ENCODE measurements at regions not wholly inside any gene's neighbourhood (a gene's known extent, or its start where the extent isn't known, plus 50 kb on each side); places are given as distances from the start of the nearest gene placed in this dataset.

- ChIA-PET CTCF (interaction anchor here (2.0 kb wide), 1 partner anchor 133 kb away, joined by 13 read pairs; no protein-coding TSS in a partner anchor), POLR2A (no interaction called here)
- Mint-ChIP-seq H3K27ac (no peak overlapping the region), H3K9me3 (no peaks in the 10 kb centered on the region), H3K4me3 (no peak overlapping the region), H3K4me1 (no peaks in the 10 kb centered on the region), H3K36me3 (ENCODE audit: low read depth) (no peaks in the 10 kb centered on the region), H3K27me3 (peaks cover 3% of the 10 kb centered on the region)
- no peak for ATAC-seq (ENCODE audit: low read depth)
- TF ChIP-seq, protein P1, sequence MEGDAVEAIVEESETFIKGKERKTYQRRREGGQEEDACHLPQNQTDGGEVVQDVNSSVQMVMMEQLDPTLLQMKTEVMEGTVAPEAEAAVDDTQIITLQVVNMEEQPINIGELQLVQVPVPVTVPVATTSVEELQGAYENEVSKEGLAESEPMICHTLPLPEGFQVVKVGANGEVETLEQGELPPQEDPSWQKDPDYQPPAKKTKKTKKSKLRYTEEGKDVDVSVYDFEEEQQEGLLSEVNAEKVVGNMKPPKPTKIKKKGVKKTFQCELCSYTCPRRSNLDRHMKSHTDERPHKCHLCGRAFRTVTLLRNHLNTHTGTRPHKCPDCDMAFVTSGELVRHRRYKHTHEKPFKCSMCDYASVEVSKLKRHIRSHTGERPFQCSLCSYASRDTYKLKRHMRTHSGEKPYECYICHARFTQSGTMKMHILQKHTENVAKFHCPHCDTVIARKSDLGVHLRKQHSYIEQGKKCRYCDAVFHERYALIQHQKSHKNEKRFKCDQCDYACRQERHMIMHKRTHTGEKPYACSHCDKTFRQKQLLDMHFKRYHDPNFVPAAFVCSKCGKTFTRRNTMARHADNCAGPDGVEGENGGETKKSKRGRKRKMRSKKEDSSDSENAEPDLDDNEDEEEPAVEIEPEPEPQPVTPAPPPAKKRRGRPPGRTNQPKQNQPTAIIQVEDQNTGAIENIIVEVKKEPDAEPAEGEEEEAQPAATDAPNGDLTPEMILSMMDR (IDR thresholded peaks at IDR 0.05), result no peak
- no peak for DNase-seq
- intact Hi-C loops (cut with micrococcal nuclease), result no loop called here
Measured at GRCh38 chr11:57116654-57117053, 65.1 kb upstream of the LRRC55 start.

DNA sequence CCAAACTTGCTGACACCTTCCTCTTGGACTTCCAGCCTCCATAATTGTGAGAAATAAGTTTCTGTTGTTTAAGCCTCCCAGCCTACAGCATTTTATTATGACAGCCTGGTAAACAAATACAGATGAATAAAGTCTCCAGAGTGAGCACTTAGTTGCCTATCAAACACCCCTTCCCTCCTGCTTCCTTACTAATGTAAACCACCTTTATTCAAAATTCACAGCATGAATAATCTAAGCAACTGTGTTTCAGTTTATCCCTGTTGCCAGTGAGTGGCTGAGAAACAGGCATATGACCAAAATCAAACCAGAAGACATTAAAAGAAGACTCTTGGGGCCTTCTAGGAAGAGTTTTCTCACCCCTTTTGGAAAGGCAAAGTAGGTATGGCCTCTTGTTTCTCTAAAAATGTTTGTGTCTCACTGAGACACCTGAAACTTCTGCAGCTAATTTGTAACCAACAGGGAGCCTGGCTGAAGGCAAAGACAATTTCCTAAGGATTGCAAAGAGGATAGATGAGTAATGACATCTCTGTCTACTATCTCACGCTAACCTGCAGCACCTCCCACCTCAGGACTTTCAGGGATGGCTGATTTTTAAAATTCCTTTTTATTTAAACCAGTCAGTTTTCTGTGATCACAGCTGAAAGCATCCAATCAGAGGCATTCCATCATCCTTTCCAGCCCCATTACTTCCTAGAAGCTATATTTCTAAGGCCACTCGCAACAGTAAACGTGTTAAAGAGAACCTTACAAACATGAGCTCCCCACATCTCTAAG is 61.4 kb upstream of the LRRC55 start:
- TF ChIP-seq, protein P1 (IDR thresholded peaks at IDR 0.05), result no peak
- ChIA-PET POLR2A (no interaction called here), CTCF (no interaction called here)
- H3K27ac Mint-ChIP-seq, result no peak overlapping the region
- H3K27me3 Mint-ChIP-seq, result peaks cover 16% of the 10 kb centered on the region
- no peak for ATAC-seq (ENCODE audit: low read depth)
- intact Hi-C loops (cut with micrococcal nuclease), result no loop called here
- H3K4me1 Mint-ChIP-seq, result no peaks in the 10 kb centered on the region
- DNase-seq, result no peak
- no peak overlapping the region for H3K4me3 Mint-ChIP-seq
- H3K9me3 Mint-ChIP-seq, result no peaks in the 10 kb centered on the region
- no peaks in the 10 kb centered on the region for H3K36me3 Mint-ChIP-seq (ENCODE audit: low read depth)

DNA sequence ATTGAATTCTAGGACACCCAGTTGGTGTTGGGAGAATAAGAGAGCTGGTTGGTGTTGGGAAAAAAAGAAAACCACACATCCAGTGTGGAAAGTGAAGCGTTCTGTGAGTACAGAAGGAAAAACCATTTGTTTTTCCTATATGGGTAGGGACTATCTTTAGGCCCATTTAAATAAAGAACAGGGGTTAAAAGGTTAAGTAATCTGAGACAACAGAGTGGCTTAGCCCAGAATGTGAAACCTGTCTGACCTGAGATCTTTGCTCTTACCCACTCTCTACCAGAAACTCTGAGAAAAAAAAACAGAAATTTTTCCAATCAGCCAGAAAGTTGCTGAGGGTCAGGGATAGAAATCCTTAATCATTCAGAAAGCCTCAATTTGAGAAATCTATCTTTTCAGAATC is 59.8 kb upstream of the LRRC55 start:
- Mint-ChIP-seq H3K4me3 (no peak overlapping the region), H3K9me3 (no peaks in the 10 kb centered on the region), H3K27me3 (peaks cover 16% of the 10 kb centered on the region), H3K27ac (no peak overlapping the region), H3K4me1 (no peaks in the 10 kb centered on the region), H3K36me3 (ENCODE audit: low read depth) (no peaks in the 10 kb centered on the region)
- POLR2A ChIA-PET, result no interaction called here
- DNase-seq (no peak), ATAC-seq (ENCODE audit: low read depth) (no peak)
- CTCF ChIA-PET, result no interaction called here
- TF ChIP-seq, protein P1 (IDR thresholded peaks at IDR 0.05), result no peak
- intact Hi-C loops (cut with micrococcal nuclease), result no loop called here

- intact Hi-C loops (cut with micrococcal nuclease), result no loop called here
- Mint-ChIP-seq H3K36me3 (ENCODE audit: low read depth) (no peaks in the 10 kb centered on the region), H3K27ac (no peak overlapping the region), H3K9me3 (no peaks in the 10 kb centered on the region), H3K4me1 (no peaks in the 10 kb centered on the region), H3K27me3 (peaks cover 19% of the 10 kb centered on the region), H3K4me3 (no peak overlapping the region)
- CTCF ChIA-PET, result no interaction called here
- POLR2A ChIA-PET, result no interaction called here
- DNase-seq, result no peak
- TF ChIP-seq, protein P1 (IDR thresholded peaks at IDR 0.05), result no peak
- ATAC-seq (ENCODE audit: low read depth), result no peak
Measured at GRCh38 chr11:57123590-57123989, 58.2 kb upstream of the LRRC55 start.

DNA sequence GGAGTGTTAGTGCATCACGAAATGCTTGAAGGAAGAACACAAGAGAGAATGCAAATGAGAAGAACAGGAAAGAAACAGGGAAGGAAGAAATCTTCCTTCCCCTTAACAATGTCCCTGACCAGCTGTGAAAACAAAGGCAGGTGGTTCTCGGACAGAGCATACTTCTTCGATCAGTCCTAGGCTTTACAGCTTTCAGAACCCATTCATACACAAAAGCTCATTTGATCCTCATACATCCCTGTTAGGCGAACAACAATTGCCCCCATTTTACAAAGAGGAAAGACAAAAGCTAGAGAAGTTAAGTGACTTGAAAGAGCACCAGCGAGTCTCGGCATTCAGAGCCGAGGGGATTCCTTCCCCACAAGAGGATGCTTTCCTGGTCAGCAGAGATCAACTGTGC is 57.2 kb upstream of the LRRC55 start:
- CTCF ChIA-PET, result no interaction called here
- Mint-ChIP-seq H3K9me3 (no peaks in the 10 kb centered on the region), H3K4me3 (no peak overlapping the region), H3K27ac (no peak overlapping the region), H3K4me1 (no peaks in the 10 kb centered on the region), H3K27me3 (peaks cover 19% of the 10 kb centered on the region), H3K36me3 (ENCODE audit: low read depth) (no peaks in the 10 kb centered on the region)
- TF ChIP-seq, protein P1 (IDR thresholded peaks at IDR 0.05), result no peak
- intact Hi-C loops (cut with micrococcal nuclease), result no loop called here
- ATAC-seq (ENCODE audit: low read depth) (no peak), DNase-seq (no peak)
- POLR2A ChIA-PET, result no interaction called here
